K562 (cell line): ENCODE measurements at regions not wholly inside any gene's neighbourhood (a gene's known extent, or its start where the extent isn't known, plus 50 kb on each side); places are given as distances from the start of the nearest gene placed in this dataset.

Experiments
- ATAC-seq: fragments of 200-7000 bp; cut with Tn5 transposase; 3 replicates; pipeline ENCODE4 v1.9.1; 2020; ENCODE audit warnings: moderate library complexity
- BruUV-seq: library from RNA; stranded (reverse); fragments of 400-500 nt; replicated peaks from 2 replicates; lab custom pipeline; 2021; lab: Mats Ljungman, UMichigan
- CTCF ChIA-PET: fragments of 300-600 bp; formaldehyde crosslinking; extraction: SDS; loops from one replicate; lab custom pipeline; 2021; ENCODE audit warnings: low intra/inter-chr PET ratio; lab: Yijun Ruan, JAX
- POLR2A ChIA-PET: fragments of 300-600, 350-650 bp; sonication (Branson Sonifier 250); formaldehyde crosslinking; extraction: SDS; loops from one replicate; lab custom pipeline; 2021; ENCODE audit warnings: antibody characterized with exemption, inconsistent platforms; lab: Yijun Ruan, JAX
- DNase-seq, 4 experiments: peaks; one replicate each; pipeline versions ENCODE4 v3.0.0 to v3.0.0-alpha.2; 2011 to 2018; ENCODE audit warnings: low spot score in 3 of 4, mixed read lengths in 3 of 4; ENCODE audit errors: extremely low read depth in 1 of 4
- FAIRE-seq: peaks from 2 replicates; lab custom pipeline; 2011; peaks lifted over from hg19 to GRCh38; lab: Jason Lieb, UNC
- H2AFZ ChIP-seq: 2 replicates; pipeline ENCODE4 v1.6.0; 2011; ENCODE audit warnings: low read depth, low read length, control low read depth, inconsistent platforms
- H3K27ac ChIP-seq: fragments of 200-600 bp; 3 replicates; pipeline ENCODE4 v1.8.0; 2011; ENCODE audit warnings: low read depth, mild to moderate bottlenecking, control low read depth, inconsistent platforms, low read length, moderate library complexity, mixed read lengths; ENCODE audit errors: extremely low read depth
- H3K27me3 ChIP-seq, 2 experiments: fragments of 300-600 bp in 1 of 2; 2 replicates in 1 of 2; 3 replicates in 1 of 2; pipeline versions ENCODE4 v1.6.0 to v1.8.0; 2011; ENCODE audit warnings: inconsistent platforms in 2 of 2, low read length in 2 of 2, mild to moderate bottlenecking in 1 of 2, mixed read lengths in 1 of 2, moderate library complexity in 1 of 2; ENCODE audit not compliant: control insufficient read depth in 2 of 2, insufficient read depth in 2 of 2
- H3K36me3 ChIP-seq: fragments of 300-600 bp; 3 replicates; pipeline ENCODE4 v1.8.0; 2011; ENCODE audit warnings: mild to moderate bottlenecking, low read length, inconsistent platforms; ENCODE audit not compliant: control insufficient read depth, insufficient read depth
- H3K4me1 ChIP-seq, 2 experiments: fragments of 200-600 bp in 1 of 2; replicated peaks in 1 of 2; 2 replicates in 1 of 2; 3 replicates in 1 of 2; pipeline versions ENCODE4 v1.5.1 to v1.8.0; 2011; ENCODE audit warnings: inconsistent platforms in 2 of 2, low read length in 2 of 2, mild to moderate bottlenecking in 1 of 2, mixed read lengths in 1 of 2, moderate library complexity in 1 of 2; ENCODE audit not compliant: control insufficient read depth in 2 of 2, insufficient read depth in 2 of 2
- H3K4me2 ChIP-seq: 2 replicates; pipeline ENCODE4 v1.6.1; 2011; ENCODE audit warnings: low read length, control low read depth, inconsistent platforms, mixed read lengths; ENCODE audit not compliant: insufficient read depth
- H3K4me3 ChIP-seq: fragments of 200-600 bp; sonication (generic), shearing (Covaris generic); 2 replicates; pipeline ENCODE4 v1.5.1; 2016; ENCODE audit warnings: control low read depth, inconsistent platforms
- H3K79me2 ChIP-seq: fragments of 200-600 bp; 3 replicates; pipeline ENCODE4 v1.8.0; 2011; ENCODE audit warnings: low read length, inconsistent platforms; ENCODE audit not compliant: control insufficient read depth, insufficient read depth
- H3K9ac ChIP-seq, 2 experiments: 2 replicates each; pipeline versions ENCODE4 v1.6.0 to v1.6.1; 2011; ENCODE audit warnings: low read depth in 2 of 2, low read length in 2 of 2, control low read depth in 1 of 2, inconsistent platforms in 1 of 2, mild to moderate bottlenecking in 1 of 2, mixed read lengths in 1 of 2; ENCODE audit not compliant: insufficient read depth in 1 of 2
- H3K9me1 ChIP-seq: one replicate; pipeline ENCODE4 v1.6.0; 2011; ENCODE audit warnings: inconsistent platforms, mild to moderate bottlenecking, low read length, moderate library complexity; ENCODE audit not compliant: control insufficient read depth, insufficient read depth
- H3K9me3 ChIP-seq: replicated peaks from 2 replicates; pipeline ENCODE4 v1.5.1; 2011; ENCODE audit warnings: low read depth, low read length, inconsistent platforms; ENCODE audit not compliant: control insufficient read depth, insufficient read depth
- H4K20me1 ChIP-seq: replicated peaks from 2 replicates; pipeline ENCODE4 v1.6.1; 2011; ENCODE audit warnings: low read length, inconsistent platforms, mixed read lengths; ENCODE audit not compliant: control insufficient read depth, insufficient read depth
- HMG20A ChIP-seq: fragments of 450-650 bp; formaldehyde crosslinking; conservative IDR thresholded peaks from 2 replicates; pipeline ENCODE4 v1.4.0; 2020; ENCODE audit warnings: mild to moderate bottlenecking, mixed read lengths
- IRF2 ChIP-seq: sonication (generic); formaldehyde crosslinking; IDR thresholded peaks from 2 replicates; pipeline ENCODE4 v1.8.1; 2022; ENCODE audit warnings: mild to moderate bottlenecking, missing genetic modification reagents
- MBD2 ChIP-seq: sonication (generic); IDR thresholded peaks from 2 replicates; pipeline ENCODE4 v1.6.1; 2016; ENCODE audit warnings: low read depth, borderline replicate concordance
- RNF2 ChIP-seq: sonication (generic); IDR thresholded peaks from 2 replicates; pipeline ENCODE4 v1.6.1; 2016
- ZFPM2 ChIP-seq: fragments of 250-450 bp; sonication (Bioruptor Pico); IDR thresholded peaks from 2 replicates; pipeline ENCODE4 v1.5.1; 2022; ENCODE audit warnings: mild to moderate bottlenecking
- ZNF76 ChIP-seq: fragments of 250-450 bp; sonication (Bioruptor Pico); IDR thresholded peaks from 2 replicates; pipeline ENCODE4 v1.4.0; 2020; ENCODE audit warnings: mild to moderate bottlenecking, moderate library complexity, borderline replicate concordance
- WGBS: fragments of 100-300 bp; shearing (Covaris generic); methylation state at CpG from one replicate; pipeline ENCODE4 v1.1.6; 2016; ENCODE audit warnings: low coverage, mixed read lengths; ENCODE audit not compliant: insufficient coverage; ENCODE audit errors: missing lambda C conversion rate; 5-methylcytosine and 5-hydroxymethylcytosine counted together
- in situ Hi-C: fragments of 300-500 bp; cut with MboI; formaldehyde crosslinking; loops from 4 replicates; pipeline ENCODE4 v1.15.0; 2018; ENCODE audit warnings: inconsistent platforms, mixed read lengths
- intact Hi-C: fragments of 100-400 bp; cut with micrococcal nuclease; formaldehyde crosslinking; loops from 2 replicates; pipeline ENCODE4 v1.14.2; 2022
- TF ChIP-seq, protein P1 (sequence below): fragments of 450-650 bp; formaldehyde crosslinking; conservative IDR thresholded peaks from 2 replicates; pipeline ENCODE4 v1.4.0; 2022; ENCODE audit warnings: mild to moderate bottlenecking, missing genetic modification characterization
- TF ChIP-seq, protein P2 (sequence below): fragments of 200-400 bp; formaldehyde crosslinking; IDR thresholded peaks from 2 replicates; pipeline ENCODE4 v1.6.1; 2017; ENCODE audit warnings: mild to moderate bottlenecking, low read depth, low read length, moderate library complexity
- TF ChIP-seq, protein P3 (sequence below): fragments of 250-450 bp; sonication (Bioruptor Pico); IDR thresholded peaks from 2 replicates; pipeline ENCODE4 v1.9.0; 2021; ENCODE audit warnings: mild to moderate bottlenecking
- TF ChIP-seq, protein P4 (sequence below): fragments of 450-650 bp; IDR thresholded peaks from 2 replicates; pipeline ENCODE4 v1.6.1; 2016; ENCODE audit warnings: borderline replicate concordance
- TF ChIP-seq, protein P5 (sequence below), 2 experiments: fragments of 150-350 bp in 1 of 2; IDR thresholded peaks; 2 replicates each; pipeline ENCODE4 v1.6.1; 2012 to 2016; ENCODE audit warnings: low read depth in 2 of 2, low read length in 2 of 2, mild to moderate bottlenecking in 1 of 2, moderate library complexity in 1 of 2

DNA sequence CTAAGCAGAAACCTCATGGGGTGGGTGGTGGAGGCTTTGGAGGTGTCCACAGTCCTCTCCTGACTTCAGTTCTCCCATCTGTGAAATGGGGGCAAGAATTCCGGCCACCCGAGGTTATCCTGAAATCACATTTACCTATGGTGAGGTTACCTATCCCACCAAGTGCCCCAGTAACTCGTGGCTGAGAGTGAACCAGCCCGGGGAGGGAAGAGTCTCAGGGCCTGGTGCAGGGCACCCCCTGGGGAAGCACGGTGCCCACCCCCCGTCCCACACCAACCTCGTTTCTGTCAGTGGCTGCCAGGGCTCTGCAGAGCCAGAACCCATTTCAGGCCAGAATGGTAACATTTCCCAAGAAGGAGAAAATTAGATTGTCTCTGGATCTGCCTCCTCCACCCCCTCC lies 83.7 kb upstream of the VSTM2B start:
- Histone ChIP-seq H4K20me1 (no peaks in the 10 kb centered on the region), H2AFZ (no peak overlapping the region), H3K4me3 (no peak overlapping the region), H3K36me3 (no peaks in the 10 kb centered on the region), H3K79me2 (no peaks in the 10 kb centered on the region), H3K9me1 (no peaks in the 10 kb centered on the region), H3K9me3 (no peaks in the 10 kb centered on the region), H3K9ac (no peak overlapping the region), H3K4me2 (no peak overlapping the region), H3K27me3 (no peaks in the 10 kb centered on the region; a peak in 1 of 5 replicates), H3K27ac (no peak overlapping the region), H3K4me1 (no peaks in the 10 kb centered on the region)
- ATAC-seq (no peak), FAIRE-seq (no peak), DNase-seq (no peak)
- 2% methylated on average over 7 of the region's 7 CpGs for WGBS
- intact Hi-C loops: no loop called here
- in situ Hi-C loops: no loop called here
- ChIA-PET CTCF (no interaction called here), POLR2A (interaction anchor here (0.7 kb wide), 1 partner anchor 68 kb away, joined by 3 read pairs; no protein-coding TSS in a partner anchor)
- no peak for TF ChIP-seq IRF2 (CRISPR knock-in tag)
- TF ChIP-seq, protein P1, sequence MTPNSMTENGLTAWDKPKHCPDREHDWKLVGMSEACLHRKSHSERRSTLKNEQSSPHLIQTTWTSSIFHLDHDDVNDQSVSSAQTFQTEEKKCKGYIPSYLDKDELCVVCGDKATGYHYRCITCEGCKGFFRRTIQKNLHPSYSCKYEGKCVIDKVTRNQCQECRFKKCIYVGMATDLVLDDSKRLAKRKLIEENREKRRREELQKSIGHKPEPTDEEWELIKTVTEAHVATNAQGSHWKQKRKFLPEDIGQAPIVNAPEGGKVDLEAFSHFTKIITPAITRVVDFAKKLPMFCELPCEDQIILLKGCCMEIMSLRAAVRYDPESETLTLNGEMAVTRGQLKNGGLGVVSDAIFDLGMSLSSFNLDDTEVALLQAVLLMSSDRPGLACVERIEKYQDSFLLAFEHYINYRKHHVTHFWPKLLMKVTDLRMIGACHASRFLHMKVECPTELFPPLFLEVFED (CRISPR knock-in tag): no peak
- no peak for TF ChIP-seq ZNF76 (CRISPR knock-in tag)
- TF ChIP-seq, protein P2, sequence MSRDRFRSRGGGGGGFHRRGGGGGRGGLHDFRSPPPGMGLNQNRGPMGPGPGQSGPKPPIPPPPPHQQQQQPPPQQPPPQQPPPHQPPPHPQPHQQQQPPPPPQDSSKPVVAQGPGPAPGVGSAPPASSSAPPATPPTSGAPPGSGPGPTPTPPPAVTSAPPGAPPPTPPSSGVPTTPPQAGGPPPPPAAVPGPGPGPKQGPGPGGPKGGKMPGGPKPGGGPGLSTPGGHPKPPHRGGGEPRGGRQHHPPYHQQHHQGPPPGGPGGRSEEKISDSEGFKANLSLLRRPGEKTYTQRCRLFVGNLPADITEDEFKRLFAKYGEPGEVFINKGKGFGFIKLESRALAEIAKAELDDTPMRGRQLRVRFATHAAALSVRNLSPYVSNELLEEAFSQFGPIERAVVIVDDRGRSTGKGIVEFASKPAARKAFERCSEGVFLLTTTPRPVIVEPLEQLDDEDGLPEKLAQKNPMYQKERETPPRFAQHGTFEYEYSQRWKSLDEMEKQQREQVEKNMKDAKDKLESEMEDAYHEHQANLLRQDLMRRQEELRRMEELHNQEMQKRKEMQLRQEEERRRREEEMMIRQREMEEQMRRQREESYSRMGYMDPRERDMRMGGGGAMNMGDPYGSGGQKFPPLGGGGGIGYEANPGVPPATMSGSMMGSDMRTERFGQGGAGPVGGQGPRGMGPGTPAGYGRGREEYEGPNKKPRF: no peak
- no peak for TF ChIP-seq ZFPM2 (CRISPR knock-in tag)
- no peak for TF ChIP-seq RNF2
- TF ChIP-seq, protein P3, sequence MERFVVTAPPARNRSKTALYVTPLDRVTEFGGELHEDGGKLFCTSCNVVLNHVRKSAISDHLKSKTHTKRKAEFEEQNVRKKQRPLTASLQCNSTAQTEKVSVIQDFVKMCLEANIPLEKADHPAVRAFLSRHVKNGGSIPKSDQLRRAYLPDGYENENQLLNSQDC (CRISPR knock-in tag): no peak
- TF ChIP-seq MBD2: no peak
- TF ChIP-seq, protein P4, sequence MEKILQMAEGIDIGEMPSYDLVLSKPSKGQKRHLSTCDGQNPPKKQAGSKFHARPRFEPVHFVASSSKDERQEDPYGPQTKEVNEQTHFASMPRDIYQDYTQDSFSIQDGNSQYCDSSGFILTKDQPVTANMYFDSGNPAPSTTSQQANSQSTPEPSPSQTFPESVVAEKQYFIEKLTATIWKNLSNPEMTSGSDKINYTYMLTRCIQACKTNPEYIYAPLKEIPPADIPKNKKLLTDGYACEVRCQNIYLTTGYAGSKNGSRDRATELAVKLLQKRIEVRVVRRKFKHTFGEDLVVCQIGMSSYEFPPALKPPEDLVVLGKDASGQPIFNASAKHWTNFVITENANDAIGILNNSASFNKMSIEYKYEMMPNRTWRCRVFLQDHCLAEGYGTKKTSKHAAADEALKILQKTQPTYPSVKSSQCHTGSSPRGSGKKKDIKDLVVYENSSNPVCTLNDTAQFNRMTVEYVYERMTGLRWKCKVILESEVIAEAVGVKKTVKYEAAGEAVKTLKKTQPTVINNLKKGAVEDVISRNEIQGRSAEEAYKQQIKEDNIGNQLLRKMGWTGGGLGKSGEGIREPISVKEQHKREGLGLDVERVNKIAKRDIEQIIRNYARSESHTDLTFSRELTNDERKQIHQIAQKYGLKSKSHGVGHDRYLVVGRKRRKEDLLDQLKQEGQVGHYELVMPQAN: no peak
- no peak for TF ChIP-seq HMG20A (CRISPR knock-in tag)
- TF ChIP-seq, protein P5, sequence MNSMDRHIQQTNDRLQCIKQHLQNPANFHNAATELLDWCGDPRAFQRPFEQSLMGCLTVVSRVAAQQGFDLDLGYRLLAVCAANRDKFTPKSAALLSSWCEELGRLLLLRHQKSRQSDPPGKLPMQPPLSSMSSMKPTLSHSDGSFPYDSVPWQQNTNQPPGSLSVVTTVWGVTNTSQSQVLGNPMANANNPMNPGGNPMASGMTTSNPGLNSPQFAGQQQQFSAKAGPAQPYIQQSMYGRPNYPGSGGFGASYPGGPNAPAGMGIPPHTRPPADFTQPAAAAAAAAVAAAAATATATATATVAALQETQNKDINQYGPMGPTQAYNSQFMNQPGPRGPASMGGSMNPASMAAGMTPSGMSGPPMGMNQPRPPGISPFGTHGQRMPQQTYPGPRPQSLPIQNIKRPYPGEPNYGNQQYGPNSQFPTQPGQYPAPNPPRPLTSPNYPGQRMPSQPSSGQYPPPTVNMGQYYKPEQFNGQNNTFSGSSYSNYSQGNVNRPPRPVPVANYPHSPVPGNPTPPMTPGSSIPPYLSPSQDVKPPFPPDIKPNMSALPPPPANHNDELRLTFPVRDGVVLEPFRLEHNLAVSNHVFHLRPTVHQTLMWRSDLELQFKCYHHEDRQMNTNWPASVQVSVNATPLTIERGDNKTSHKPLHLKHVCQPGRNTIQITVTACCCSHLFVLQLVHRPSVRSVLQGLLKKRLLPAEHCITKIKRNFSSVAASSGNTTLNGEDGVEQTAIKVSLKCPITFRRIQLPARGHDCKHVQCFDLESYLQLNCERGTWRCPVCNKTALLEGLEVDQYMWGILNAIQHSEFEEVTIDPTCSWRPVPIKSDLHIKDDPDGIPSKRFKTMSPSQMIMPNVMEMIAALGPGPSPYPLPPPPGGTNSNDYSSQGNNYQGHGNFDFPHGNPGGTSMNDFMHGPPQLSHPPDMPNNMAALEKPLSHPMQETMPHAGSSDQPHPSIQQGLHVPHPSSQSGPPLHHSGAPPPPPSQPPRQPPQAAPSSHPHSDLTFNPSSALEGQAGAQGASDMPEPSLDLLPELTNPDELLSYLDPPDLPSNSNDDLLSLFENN (IDR thresholded peaks at IDR 0.05; ENCODE audit: low read depth in 2 of 2, low read length in 2 of 2): no peak
- no TSS peak for BruUV-seq
